AG10803 (cell line): ENCODE measurements at regions not wholly inside any gene's neighbourhood (a gene's known extent, or its start where the extent isn't known, plus 50 kb on each side); places are given as distances from the start of the nearest gene placed in this dataset.

Experiments
- DNase-seq: peaks from one replicate; pipeline ENCODE4 v3.0.0; 2010; ENCODE audit warnings: low read depth
- H3K4me3 ChIP-seq: 2 replicates; pipeline ENCODE4 v1.5.1; 2011; ENCODE audit warnings: mild to moderate bottlenecking, low read length, control low read depth
- TF ChIP-seq, protein P1 (sequence below): conservative IDR thresholded peaks from 2 replicates; pipeline ENCODE4 v1.5.1; 2011; ENCODE audit warnings: mild to moderate bottlenecking, low read length, control low read depth, inconsistent platforms

DNA sequence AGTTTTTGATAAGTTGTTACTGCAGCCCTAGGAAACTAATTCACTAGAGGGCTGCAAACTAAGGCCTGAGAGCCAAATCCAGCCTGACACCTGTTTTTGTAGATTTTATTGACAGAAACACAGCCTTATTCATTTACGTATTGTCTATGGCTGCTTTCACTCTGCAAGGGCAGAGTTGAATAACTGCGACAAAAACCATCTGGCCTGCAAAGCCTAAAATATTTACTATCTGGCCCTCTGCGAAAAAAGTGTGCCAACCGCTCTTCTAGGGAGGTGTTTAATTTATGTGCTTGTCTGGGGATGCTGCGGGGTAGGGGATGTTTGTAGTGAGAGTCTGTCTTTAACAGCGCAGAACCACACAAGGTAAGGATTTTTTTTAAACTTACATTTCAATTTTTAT, 165.0 kb upstream of the RBFOX1 start:
- TF ChIP-seq, protein P1, sequence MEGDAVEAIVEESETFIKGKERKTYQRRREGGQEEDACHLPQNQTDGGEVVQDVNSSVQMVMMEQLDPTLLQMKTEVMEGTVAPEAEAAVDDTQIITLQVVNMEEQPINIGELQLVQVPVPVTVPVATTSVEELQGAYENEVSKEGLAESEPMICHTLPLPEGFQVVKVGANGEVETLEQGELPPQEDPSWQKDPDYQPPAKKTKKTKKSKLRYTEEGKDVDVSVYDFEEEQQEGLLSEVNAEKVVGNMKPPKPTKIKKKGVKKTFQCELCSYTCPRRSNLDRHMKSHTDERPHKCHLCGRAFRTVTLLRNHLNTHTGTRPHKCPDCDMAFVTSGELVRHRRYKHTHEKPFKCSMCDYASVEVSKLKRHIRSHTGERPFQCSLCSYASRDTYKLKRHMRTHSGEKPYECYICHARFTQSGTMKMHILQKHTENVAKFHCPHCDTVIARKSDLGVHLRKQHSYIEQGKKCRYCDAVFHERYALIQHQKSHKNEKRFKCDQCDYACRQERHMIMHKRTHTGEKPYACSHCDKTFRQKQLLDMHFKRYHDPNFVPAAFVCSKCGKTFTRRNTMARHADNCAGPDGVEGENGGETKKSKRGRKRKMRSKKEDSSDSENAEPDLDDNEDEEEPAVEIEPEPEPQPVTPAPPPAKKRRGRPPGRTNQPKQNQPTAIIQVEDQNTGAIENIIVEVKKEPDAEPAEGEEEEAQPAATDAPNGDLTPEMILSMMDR = no peak
- H3K4me3 ChIP-seq = no peak overlapping the region
- DNase-seq = no peak

DNA sequence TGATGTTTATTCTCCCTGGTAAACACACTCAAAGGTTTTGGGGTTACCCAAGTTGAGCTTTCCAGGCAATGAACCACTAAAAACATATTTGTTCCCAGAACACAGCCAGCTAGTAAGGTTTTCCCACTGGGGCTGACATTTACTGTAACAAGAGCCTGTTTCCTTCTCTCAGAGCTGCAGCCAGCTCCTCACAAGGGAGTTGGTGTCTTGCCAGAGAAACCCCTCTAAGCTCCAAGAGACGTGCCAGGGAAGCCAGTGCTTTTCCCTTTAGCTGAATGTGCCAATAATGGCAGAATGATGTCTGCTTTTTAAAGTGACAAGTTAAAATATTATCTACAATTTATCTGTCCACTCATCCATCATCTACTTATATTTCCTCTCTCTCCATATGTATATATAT, 170.8 kb upstream of the RBFOX1 start:
- DNase-seq = no peak
- TF ChIP-seq, protein P1 = no peak
- H3K4me3 ChIP-seq = no peak overlapping the region

DNA sequence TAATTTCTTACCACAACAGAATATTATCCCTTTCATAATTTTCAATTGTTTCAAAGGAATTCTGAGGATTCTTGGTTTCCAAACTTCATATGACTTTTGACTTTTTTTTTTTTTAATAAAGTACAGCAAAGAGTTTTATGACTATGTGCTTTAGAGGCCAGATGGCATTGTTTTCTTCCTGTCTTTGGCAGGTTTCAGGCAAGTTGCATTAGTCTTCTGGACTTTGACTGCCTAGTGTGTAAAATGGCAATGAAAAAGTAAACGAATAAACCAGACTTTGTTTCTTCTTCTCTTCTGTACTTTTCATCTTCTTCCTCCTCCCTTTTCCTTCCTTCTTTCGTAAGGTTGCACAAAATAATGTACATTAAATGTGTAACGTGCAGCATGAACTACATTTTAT, 172.6 kb upstream of the RBFOX1 start:
- H3K4me3 ChIP-seq = no peak overlapping the region
- no peak for DNase-seq
- TF ChIP-seq, protein P1 = no peak

DNA sequence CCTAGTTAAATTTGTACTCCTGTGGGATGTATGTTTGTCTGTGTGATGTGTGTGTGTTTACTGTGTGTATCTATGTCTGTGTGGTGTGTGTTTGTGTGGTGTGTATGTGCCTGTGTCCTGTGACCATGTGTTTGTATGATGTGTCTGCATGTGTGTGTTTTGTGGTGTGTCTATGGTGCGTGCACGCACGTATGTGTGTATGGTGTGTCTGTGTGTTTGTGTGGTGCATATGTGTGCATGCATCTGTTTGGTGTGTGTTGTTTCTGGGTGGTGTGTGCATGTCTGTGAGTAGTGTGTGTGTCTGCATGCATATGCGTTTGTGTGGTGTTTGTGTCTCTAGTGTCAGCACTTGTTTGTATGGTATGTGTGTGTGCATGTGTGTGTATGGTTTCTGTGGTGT, 174.2 kb upstream of the RBFOX1 start:
- DNase-seq = no peak
- H3K4me3 ChIP-seq = no peak overlapping the region
- TF ChIP-seq, protein P1 = no peak

DNA sequence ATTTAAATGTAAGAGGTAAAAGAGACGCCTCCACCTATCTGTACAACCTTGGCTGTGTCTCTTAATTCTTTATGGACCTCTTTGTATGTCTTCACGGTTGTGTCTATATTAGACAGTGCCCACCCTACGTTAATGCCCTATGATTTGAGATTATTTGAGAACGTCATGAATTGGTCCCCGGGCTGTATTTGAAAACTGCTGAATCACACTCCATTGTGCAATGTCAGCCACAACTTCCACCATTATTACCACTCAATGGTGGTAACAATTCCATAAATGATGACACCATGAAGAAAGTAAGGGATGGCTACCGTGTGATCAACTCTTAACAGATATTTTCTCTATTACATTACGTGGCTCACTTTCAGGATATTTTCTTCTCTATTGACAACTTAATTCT, 182.4 kb upstream of the RBFOX1 start:
- no peak overlapping the region for H3K4me3 ChIP-seq
- DNase-seq = no peak
- TF ChIP-seq, protein P1 = no peak

DNA sequence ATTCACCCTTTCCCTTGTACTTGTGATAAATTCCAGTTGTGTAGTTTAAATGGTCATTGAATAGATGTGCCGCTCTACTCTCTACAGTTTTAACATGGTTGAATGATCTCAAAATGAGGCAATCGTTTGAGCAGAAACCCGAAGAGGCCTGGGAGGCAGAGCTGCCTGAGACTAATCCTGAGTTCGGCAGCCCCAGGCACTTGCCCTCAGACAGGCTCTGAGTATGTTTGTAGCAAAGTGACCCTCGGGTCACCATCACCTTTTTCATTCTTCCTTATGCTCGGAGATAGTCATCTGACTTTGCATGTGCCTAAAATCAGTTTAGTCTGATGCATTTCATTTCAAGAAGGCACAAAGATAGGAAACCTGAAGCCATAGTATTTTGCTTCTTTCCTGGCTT, 184.0 kb upstream of the RBFOX1 start:
- no peak overlapping the region for H3K4me3 ChIP-seq
- no peak for DNase-seq
- TF ChIP-seq, protein P1 = no peak

DNA sequence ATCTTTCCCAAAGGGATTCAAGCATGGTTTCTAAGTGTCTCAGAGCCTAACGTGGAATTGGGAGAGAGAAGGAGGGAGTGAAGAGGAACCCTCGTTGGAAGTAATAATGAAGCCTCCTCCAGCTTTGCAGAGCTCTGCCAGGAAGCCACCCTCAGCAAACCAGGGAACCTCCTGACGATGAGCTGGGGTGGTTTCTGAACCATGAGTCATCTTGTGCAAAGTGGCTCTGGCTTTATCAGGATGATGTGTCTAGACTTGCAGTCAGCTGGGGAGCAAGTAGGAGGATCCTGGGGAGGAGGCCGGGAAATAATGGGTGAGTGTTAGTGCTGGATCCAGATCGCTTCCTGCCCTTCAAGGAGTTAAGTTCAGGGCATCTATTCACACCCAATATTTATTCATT, 191.7 kb upstream of the RBFOX1 start:
- TF ChIP-seq, protein P1 = no peak
- no peak for DNase-seq
- no peak overlapping the region for H3K4me3 ChIP-seq
